GM20000 (cell line): ENCODE measurements at regions not wholly inside any gene's neighbourhood (a gene's known extent, or its start where the extent isn't known, plus 50 kb on each side); places are given as distances from the start of the nearest gene placed in this dataset.

Experiments
- DNase-seq: peaks from one replicate; pipeline ENCODE4 v3.0.0; 2012; ENCODE audit warnings: low spot score
- CTCF ChIP-seq: IDR thresholded peaks from 2 replicates; pipeline ENCODE4 v1.5.1; 2012; ENCODE audit warnings: mild to moderate bottlenecking, control low read depth; ENCODE audit errors: extremely low read depth, missing control alignments

DNA sequence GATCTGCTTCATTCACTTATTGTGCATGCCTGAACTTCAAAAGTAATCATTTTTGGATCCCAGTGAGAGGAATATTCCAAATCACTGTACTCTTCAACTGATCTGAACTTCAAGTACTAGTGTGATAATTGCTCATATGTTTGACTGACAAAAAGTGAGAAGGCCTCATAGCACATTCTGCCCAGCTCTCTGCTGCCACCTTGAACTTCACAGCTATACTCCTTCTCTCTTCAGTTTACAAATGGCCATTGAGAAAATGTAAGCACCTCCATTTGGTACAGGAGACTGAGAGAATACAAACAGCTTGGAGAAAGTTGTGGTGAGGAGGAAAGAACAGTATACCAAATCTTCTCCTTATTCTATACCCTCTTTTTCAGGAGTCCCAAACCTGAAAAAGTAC, 946.0 kb upstream of the CHAC2 start:
- DNase-seq: no peak
- no peak for TF ChIP-seq CTCF

GRCh38 chr2:52818958-52819357, 948.6 kb upstream of the CHAC2 start:
- no peak for TF ChIP-seq CTCF
- no peak for DNase-seq

- peak; percentile 7 for DNase-seq
- TF ChIP-seq CTCF: no peak
These were observed 957.1 kb upstream of the CHAC2 start for GRCh38 chr2:52810460-52810859.

DNA sequence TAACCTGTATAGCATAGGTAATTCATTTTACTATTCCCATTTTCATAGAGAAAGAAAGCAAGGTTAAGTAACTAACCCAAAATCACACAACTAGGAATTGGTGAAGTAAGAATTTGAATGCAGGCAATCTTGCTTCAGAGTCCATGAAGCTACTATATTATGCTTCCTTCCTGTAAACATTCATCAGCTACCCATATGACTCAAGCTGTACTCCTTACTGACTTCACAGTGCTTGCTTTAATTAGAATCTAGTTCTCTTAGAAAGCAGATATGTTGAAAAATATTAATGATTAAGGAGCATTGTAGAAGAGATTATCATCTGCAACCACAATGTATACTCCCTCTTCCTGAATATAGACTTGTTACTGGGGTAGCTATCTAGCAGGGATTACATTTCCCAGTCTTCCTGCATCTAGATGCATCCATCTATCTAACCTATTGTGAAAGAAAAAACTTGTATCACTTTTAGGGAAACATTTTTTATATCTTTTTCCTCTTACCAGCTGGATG, 961.6 kb upstream of the CHAC2 start:
- no peak for TF ChIP-seq CTCF
- no peak for DNase-seq

DNA sequence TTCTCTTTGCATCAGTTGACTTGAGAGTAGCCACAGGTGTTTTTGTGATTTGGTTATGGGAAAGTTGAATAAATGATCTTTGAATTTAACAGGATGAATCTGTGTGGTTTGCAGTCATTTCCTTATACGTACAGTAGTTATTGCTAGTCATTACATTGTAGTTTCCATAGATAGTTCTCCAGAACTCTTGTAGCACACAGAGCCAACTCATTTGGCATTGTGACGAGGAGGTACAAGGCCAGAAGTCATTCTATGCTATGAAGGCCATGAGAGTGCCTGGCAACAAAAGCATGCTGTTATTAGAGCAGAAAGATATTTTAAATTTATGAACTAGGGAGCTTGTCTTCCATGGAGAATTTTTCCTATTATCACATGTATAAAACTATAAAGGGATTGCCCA, 973.0 kb upstream of the CHAC2 start:
- DNase-seq: no peak
- no peak for TF ChIP-seq CTCF

- DNase-seq: no peak
- no peak for TF ChIP-seq CTCF
These were observed 988.2 kb upstream of the CHAC2 start for GRCh38 chr2:52779446-52779845.

DNA sequence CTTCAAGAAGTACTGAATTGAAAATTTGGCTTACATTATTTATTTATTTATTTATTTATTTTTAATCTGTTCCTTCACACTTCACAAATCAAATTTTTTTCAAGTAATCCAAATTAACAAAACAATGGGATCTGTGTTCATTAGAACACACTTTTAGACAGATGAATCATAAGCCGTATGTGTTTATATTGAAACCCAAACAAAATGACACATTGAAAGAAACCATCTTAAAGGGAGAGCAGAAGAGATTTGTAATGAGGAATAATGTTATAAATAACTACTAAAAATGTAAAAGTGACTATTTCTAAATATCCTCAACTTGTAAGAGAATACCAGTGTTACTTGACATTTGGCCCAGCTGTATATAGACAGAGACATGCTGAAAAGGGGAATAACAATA, 991.0 kb upstream of the CHAC2 start:
- no peak for DNase-seq
- TF ChIP-seq CTCF: no peak

DNA sequence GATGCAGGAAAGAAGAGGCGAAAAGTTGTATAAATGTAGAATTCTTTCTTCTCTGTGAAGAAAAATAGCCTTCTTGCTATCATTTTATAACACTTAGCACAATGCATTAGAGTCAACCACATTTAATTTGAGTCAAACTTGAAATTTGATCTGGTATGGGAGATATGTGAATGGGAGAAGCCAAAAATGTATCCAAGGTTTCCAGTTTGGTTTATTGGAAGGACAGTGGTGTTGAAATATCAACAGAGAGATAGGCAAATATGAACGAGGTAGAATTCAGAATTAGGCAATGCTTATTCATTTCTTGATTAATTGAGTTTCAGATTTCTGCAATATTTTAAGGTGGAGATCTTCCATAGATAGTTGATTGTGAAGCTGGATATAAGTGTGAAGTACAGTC, 991.9 kb upstream of the CHAC2 start:
- TF ChIP-seq CTCF: no peak
- DNase-seq: no peak
